CD8-positive, alpha-beta memory T cell (primary cell): ENCODE measurements at regions not wholly inside any gene's neighbourhood (a gene's known extent, or its start where the extent isn't known, plus 50 kb on each side); places are given as distances from the start of the nearest gene placed in this dataset.
"Not testable (repeated sequence)": the region's sequence is repeated elsewhere in the genome, so short reads cannot be mapped to it uniquely, and the experiment has no call there.

Experiments used
- CTCF ChIA-PET: fragments of 350-600 bp; sonication (Branson Sonifier 250); formaldehyde crosslinking; loops from one replicate; lab custom pipeline; 2021; ENCODE audit warnings: antibody characterized with exemption; lab: Charles Lee
- POLR2A ChIA-PET: fragments of 350-600 bp; sonication (Branson Sonifier 250); formaldehyde crosslinking; loops from one replicate; lab custom pipeline; 2021; ENCODE audit warnings: antibody characterized with exemption; lab: Charles Lee
- DNase-seq, 5 donors: peaks; one replicate each; pipeline versions ENCODE4 v3.0.0 to v3.0.0-alpha.2; 2020 to 2022; ENCODE audit warnings: mixed read lengths in 1 of 5
- H3K27ac ChIP-seq: one replicate; pipeline ENCODE4 v1.7.0; 2013; ENCODE audit warnings: low read depth, mild to moderate bottlenecking, low read length, moderate library complexity
- H3K27me3 ChIP-seq: 2 replicates; pipeline ENCODE4 v1.7.0; 2013; ENCODE audit warnings: low read length, mild to moderate bottlenecking; ENCODE audit not compliant: insufficient read depth, poor library complexity, severe bottlenecking
- H3K36me3 ChIP-seq: 2 replicates; pipeline ENCODE4 v1.7.0; 2013; ENCODE audit warnings: mild to moderate bottlenecking, low read length, moderate library complexity; ENCODE audit not compliant: insufficient read depth
- H3K4me1 ChIP-seq: 2 replicates; pipeline ENCODE4 v1.7.0; 2013; ENCODE audit warnings: mild to moderate bottlenecking, low read length, moderate library complexity; ENCODE audit not compliant: insufficient read depth
- H3K4me3 ChIP-seq: 2 replicates; pipeline ENCODE4 v1.7.0; 2013; ENCODE audit warnings: mild to moderate bottlenecking, low read length
- H3K9me3 ChIP-seq: 2 replicates; pipeline ENCODE4 v1.7.0; 2013; ENCODE audit warnings: mild to moderate bottlenecking, low read length
- H3K27ac Mint-ChIP-seq, 8 donors: one replicate each; pipeline ENCODE4 v1.8.0; 2020 to 2021; ENCODE audit warnings: mixed read lengths in 8 of 8, mild to moderate bottlenecking in 6 of 8, inconsistent platforms in 3 of 8, moderate library complexity in 3 of 8
- H3K27me3 Mint-ChIP-seq, 2 donors: one replicate each; pipeline ENCODE4 v1.8.0; 2020 to 2021; ENCODE audit warnings: mixed read lengths in 2 of 2, mild to moderate bottlenecking in 1 of 2, moderate library complexity in 1 of 2
- H3K36me3 Mint-ChIP-seq, 3 donors: one replicate each; pipeline ENCODE4 v1.8.0; 2020 to 2021; ENCODE audit warnings: mixed read lengths in 3 of 3, inconsistent platforms in 1 of 3, mild to moderate bottlenecking in 1 of 3
- H3K4me1 Mint-ChIP-seq, 3 donors: one replicate each; pipeline ENCODE4 v1.8.0; 2020 to 2021; ENCODE audit warnings: mixed read lengths in 3 of 3, inconsistent platforms in 1 of 3, mild to moderate bottlenecking in 1 of 3
- H3K4me3 Mint-ChIP-seq, 7 donors: one replicate each; pipeline ENCODE4 v1.8.0; 2020 to 2021; ENCODE audit warnings: mixed read lengths in 7 of 7, mild to moderate bottlenecking in 6 of 7, moderate library complexity in 4 of 7, inconsistent platforms in 2 of 7
- H3K9me3 Mint-ChIP-seq, 5 donors: one replicate each; pipeline ENCODE4 v1.8.0; 2020 to 2022; ENCODE audit warnings: mixed read lengths in 5 of 5, mild to moderate bottlenecking in 3 of 5, moderate library complexity in 2 of 5, inconsistent platforms in 1 of 5

DNA sequence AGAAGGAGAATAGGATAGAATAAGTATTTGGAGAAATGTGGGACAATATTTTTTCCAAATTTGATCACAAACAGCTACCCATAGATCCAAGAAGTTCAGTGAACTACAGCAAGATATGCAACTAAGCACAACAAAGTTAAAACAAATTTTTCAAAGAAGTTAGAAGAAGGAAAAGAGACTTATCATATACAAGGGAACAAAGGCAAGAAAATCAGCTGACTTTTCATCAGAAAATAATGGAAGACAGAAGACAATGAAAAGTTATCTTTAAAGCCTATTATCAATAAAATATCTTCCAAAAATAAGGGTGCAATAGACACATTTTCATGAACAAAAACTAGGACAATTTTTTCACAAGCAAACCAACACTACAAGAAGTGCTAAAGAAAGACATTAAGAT lies 202.8 kb upstream of the FN1 start:
- H3K27ac ChIP-seq: no peak overlapping the region
- no peaks in the 10 kb centered on the region for H3K4me1 Mint-ChIP-seq
- H3K27me3 Mint-ChIP-seq: peaks cover 0 to 5% of the 10 kb centered on the region in 2 donors
- H3K4me3 ChIP-seq: no peak overlapping the region
- H3K36me3 Mint-ChIP-seq: peaks cover 0 to 17% (median 0%) of the 10 kb centered on the region in 3 donors
- no peaks in the 10 kb centered on the region for H3K4me1 ChIP-seq
- H3K27me3 ChIP-seq: no peaks in the 10 kb centered on the region
- ChIA-PET POLR2A (no interaction called here), CTCF (no interaction called here)
- H3K27ac Mint-ChIP-seq: no peak overlapping the region
- H3K4me3 Mint-ChIP-seq: no peak overlapping the region
- no peaks in the 10 kb centered on the region for H3K9me3 ChIP-seq
- no peaks in the 10 kb centered on the region for H3K36me3 ChIP-seq
- peaks cover 7 to 18% (median 15%) of the 10 kb centered on the region in 5 donors for H3K9me3 Mint-ChIP-seq
- no peak for DNase-seq

GRCh38 chr2:215637651-215638050 lies 201.8 kb upstream of the FN1 start:
- DNase-seq: no peak
- Mint-ChIP-seq H3K4me3 (no peak overlapping the region), H3K9me3 (peaks cover 15 to 28% (median 23%) of the 10 kb centered on the region in 5 donors), H3K36me3 (peaks cover 0 to 26% (median 0%) of the 10 kb centered on the region in 3 donors), H3K27ac (no peak overlapping the region), H3K27me3 (peaks cover 0 to 6% of the 10 kb centered on the region in 2 donors), H3K4me1 (no peaks in the 10 kb centered on the region)
- ChIA-PET POLR2A (no interaction called here), CTCF (no interaction called here)
- no peaks in the 10 kb centered on the region for H3K9me3 ChIP-seq
- H3K4me1 ChIP-seq: no peaks in the 10 kb centered on the region
- H3K27me3 ChIP-seq: no peaks in the 10 kb centered on the region
- no peak overlapping the region for H3K4me3 ChIP-seq
- H3K27ac ChIP-seq: no peak overlapping the region
- H3K36me3 ChIP-seq: no peaks in the 10 kb centered on the region

DNA sequence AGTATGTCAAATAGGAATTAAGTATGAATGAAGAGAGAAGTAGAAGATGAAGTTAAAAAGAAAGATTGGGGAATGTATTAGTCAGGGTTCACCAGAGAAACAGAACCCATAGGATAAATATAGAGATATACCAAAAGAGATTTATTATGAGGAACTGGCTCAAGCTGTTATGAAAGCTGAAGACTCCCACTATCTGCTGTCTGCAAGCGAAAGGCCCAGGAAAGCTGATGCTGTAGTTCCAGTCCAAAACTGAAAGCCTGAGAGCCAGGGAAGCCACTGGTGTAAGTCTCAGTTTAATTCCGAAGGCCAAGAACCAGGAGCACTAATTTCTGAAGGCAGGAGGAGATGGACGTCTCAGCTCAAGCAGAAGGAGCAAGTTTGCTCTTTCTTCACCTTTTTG lies 200.9 kb upstream of the FN1 start:
- H3K27ac ChIP-seq: no peak overlapping the region
- H3K36me3 Mint-ChIP-seq: peaks cover 0 to 31% (median 0%) of the 10 kb centered on the region in 3 donors
- POLR2A ChIA-PET: no interaction called here

DNA sequence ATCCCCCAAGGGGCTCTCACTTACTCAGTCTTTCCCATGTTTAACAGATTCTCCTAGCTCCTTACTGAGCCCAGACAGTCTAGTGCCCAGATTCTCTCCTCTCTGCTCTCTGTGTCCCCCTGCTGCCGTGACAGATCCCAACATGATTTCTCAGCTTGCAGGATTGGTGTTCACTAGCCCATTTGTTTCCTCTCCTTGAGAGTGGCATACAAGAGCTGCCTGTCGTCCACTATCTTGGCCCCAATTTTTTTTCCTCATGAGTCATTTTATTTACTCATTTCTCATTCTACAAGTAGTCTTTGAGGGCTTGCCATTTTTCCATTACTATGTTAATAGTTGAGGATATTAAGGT lies 199.9 kb upstream of the FN1 start:
- no peaks in the 10 kb centered on the region for H3K4me1 ChIP-seq
- peaks cover 0 to 31% (median 0%) of the 10 kb centered on the region in 3 donors for H3K36me3 Mint-ChIP-seq
- no peak overlapping the region for H3K4me3 Mint-ChIP-seq
- no peak overlapping the region for H3K4me3 ChIP-seq
- no peaks in the 10 kb centered on the region for H3K36me3 ChIP-seq
- no peak for DNase-seq
- no peak overlapping the region for H3K27ac ChIP-seq
- no peaks in the 10 kb centered on the region for H3K27me3 ChIP-seq
- H3K27ac Mint-ChIP-seq: no peak overlapping the region
- H3K9me3 ChIP-seq: no peaks in the 10 kb centered on the region
- POLR2A ChIA-PET: no interaction called here
- CTCF ChIA-PET: no interaction called here
- H3K27me3 Mint-ChIP-seq: peaks cover 0 to 6% of the 10 kb centered on the region in 2 donors
- no peaks in the 10 kb centered on the region for H3K4me1 Mint-ChIP-seq
- H3K9me3 Mint-ChIP-seq: peaks cover 17 to 39% (median 29%) of the 10 kb centered on the region in 5 donors

More for the DNA sequence above, 200.9 kb upstream of the FN1 start:
- Mint-ChIP-seq H3K4me1 (no peaks in the 10 kb centered on the region), H3K27ac (no peak overlapping the region), H3K27me3 (peaks cover 0 to 6% of the 10 kb centered on the region in 2 donors), H3K4me3 (no peak overlapping the region), H3K9me3 (peaks cover 14 to 34% (median 25%) of the 10 kb centered on the region in 5 donors)
- Histone ChIP-seq H3K9me3 (no peaks in the 10 kb centered on the region), H3K36me3 (no peaks in the 10 kb centered on the region), H3K4me1 (no peaks in the 10 kb centered on the region), H3K27me3 (no peaks in the 10 kb centered on the region), H3K4me3 (no peak overlapping the region)
- DNase-seq: no peak
- CTCF ChIA-PET: no interaction called here

- H3K9me3 ChIP-seq: no peaks in the 10 kb centered on the region
- H3K36me3 ChIP-seq: no peaks in the 10 kb centered on the region
- H3K36me3 Mint-ChIP-seq: peaks cover 0 to 31% (median 0%) of the 10 kb centered on the region in 3 donors
- no peaks in the 10 kb centered on the region for H3K27me3 ChIP-seq
- no peak overlapping the region for H3K4me3 ChIP-seq
- H3K4me1 ChIP-seq: no peaks in the 10 kb centered on the region
- no peaks in the 10 kb centered on the region for H3K4me1 Mint-ChIP-seq
- no peak overlapping the region for H3K27ac ChIP-seq
- ChIA-PET POLR2A (no interaction called here), CTCF (no interaction called here)
- H3K4me3 Mint-ChIP-seq: no peak overlapping the region
- no peak overlapping the region for H3K27ac Mint-ChIP-seq
- H3K9me3 Mint-ChIP-seq: peaks cover 17 to 39% (median 29%) of the 10 kb centered on the region in 5 donors
- peaks cover 0 to 6% of the 10 kb centered on the region in 2 donors for H3K27me3 Mint-ChIP-seq
- DNase-seq: no peak
Measured at GRCh38 chr2:215635071-215635787, 199.4 kb upstream of the FN1 start.

- ChIA-PET CTCF (no interaction called here), POLR2A (no interaction called here)
- Mint-ChIP-seq H3K9me3 (peaks cover 15 to 36% (median 28%) of the 10 kb centered on the region in 5 donors), H3K27ac (no peak overlapping the region), H3K27me3 (peaks cover 0 to 5% of the 10 kb centered on the region in 2 donors), H3K4me3 (no peak overlapping the region), H3K4me1 (no peaks in the 10 kb centered on the region), H3K36me3 (peaks cover 0 to 28% (median 0%) of the 10 kb centered on the region in 3 donors)
- Histone ChIP-seq H3K27me3 (no peaks in the 10 kb centered on the region), H3K9me3 (no peaks in the 10 kb centered on the region), H3K4me3 (no peak overlapping the region), H3K36me3 (no peaks in the 10 kb centered on the region), H3K27ac (no peak overlapping the region), H3K4me1 (no peaks in the 10 kb centered on the region)
- DNase-seq: no peak
Measured at GRCh38 chr2:215633360-215633759, 197.5 kb upstream of the FN1 start.

- Mint-ChIP-seq H3K36me3 (peaks cover 0 to 27% (median 0%) of the 10 kb centered on the region in 3 donors), H3K27me3 (peaks cover 0 to 4% of the 10 kb centered on the region in 2 donors)
- CTCF ChIA-PET: no interaction called here
Measured at GRCh38 chr2:215631696-215632095, 195.8 kb upstream of the FN1 start.

DNA sequence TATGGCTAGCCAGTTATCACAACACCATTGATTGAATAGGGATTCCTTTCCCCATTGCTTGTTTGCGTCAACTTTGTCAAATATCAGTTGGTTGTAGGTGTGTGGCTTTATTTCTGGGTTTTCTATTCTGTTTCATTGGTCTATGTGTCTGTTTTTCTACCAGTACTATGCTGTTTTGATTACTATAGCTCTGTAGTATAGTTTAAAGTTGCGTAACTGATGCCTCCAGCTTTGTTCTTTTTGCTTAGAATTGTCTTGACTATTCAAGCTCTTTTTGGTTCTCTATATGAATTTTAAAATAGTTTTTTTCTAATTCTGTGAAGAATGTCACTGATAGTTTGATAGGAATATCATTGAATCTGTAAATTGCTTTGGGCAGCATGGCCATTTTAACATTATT lies 194.9 kb upstream of the FN1 start:
- H3K4me1 Mint-ChIP-seq, H3K4me3 Mint-ChIP-seq, H3K27ac ChIP-seq, CTCF ChIA-PET, H3K27ac Mint-ChIP-seq, H3K27me3 ChIP-seq, H3K36me3 ChIP-seq, H3K4me1 ChIP-seq, H3K27me3 Mint-ChIP-seq, POLR2A ChIA-PET, H3K4me3 ChIP-seq, H3K9me3 ChIP-seq, DNase-seq: not testable (repeated sequence)
- H3K36me3 Mint-ChIP-seq: peaks cover 0 to 24% (median 0%) of the 10 kb centered on the region in 3 donors
- peaks cover 8 to 33% (median 23%) of the 10 kb centered on the region in 5 donors for H3K9me3 Mint-ChIP-seq

More at GRCh38 chr2:215631696-215632095, 195.8 kb upstream of the FN1 start:
- Histone ChIP-seq H3K27me3 (no peaks in the 10 kb centered on the region), H3K36me3 (no peaks in the 10 kb centered on the region), H3K4me3 (no peak overlapping the region), H3K27ac (no peak overlapping the region), H3K4me1 (no peaks in the 10 kb centered on the region), H3K9me3 (no peaks in the 10 kb centered on the region)
- Mint-ChIP-seq H3K4me3 (no peak overlapping the region), H3K9me3 (peaks cover 11 to 34% (median 25%) of the 10 kb centered on the region in 5 donors), H3K27ac (no peak overlapping the region), H3K4me1 (no peaks in the 10 kb centered on the region)
- POLR2A ChIA-PET: no interaction called here
- no peak for DNase-seq
